ENCODE measurements at regions not wholly inside any gene's neighbourhood (a gene's known extent, or its start where the extent isn't known, plus 50 kb on each side); places are given as distances from the start of the nearest gene placed in this dataset.

GRCh38 chr11:92057849-92058442 is 166.7 kb upstream of the FAT3 start:
- DNase-seq: no peak
- no peaks in the 10 kb centered on the region for H3K9me3 ChIP-seq
- no peak for TF ChIP-seq CTCF (IDR thresholded peaks at IDR 0.05)

GRCh38 chr11:92053216-92053615 is 171.4 kb upstream of the FAT3 start:
- H3K9me3 ChIP-seq: no peaks in the 10 kb centered on the region
- H3K9ac ChIP-seq (ENCODE audit: low read depth in 2 of 2, low read length in 2 of 2): no peak overlapping the region
- intact Hi-C loops (cut with DNase I): no loop called here
- no peak overlapping the region for H3K27ac ChIP-seq
- no peaks in the 10 kb centered on the region for H3K4me1 ChIP-seq
- no peaks in the 10 kb centered on the region for H3K36me3 ChIP-seq
- no peak for TF ChIP-seq CTCF (IDR thresholded peaks at IDR 0.05)
- DNase-seq: no peak
- no peaks in the 10 kb centered on the region for H3K27me3 ChIP-seq
- H3K4me3 ChIP-seq: no peak overlapping the region

More at GRCh38 chr11:92057849-92058442, 166.7 kb upstream of the FAT3 start:
- Histone ChIP-seq H3K27me3 (no peaks in the 10 kb centered on the region), H3K27ac (no peak overlapping the region), H3K4me1 (no peaks in the 10 kb centered on the region), H3K9ac (ENCODE audit: low read depth in 2 of 2, low read length in 2 of 2) (no peak overlapping the region), H3K4me3 (no peak overlapping the region), H3K36me3 (no peaks in the 10 kb centered on the region)
- intact Hi-C loops (cut with DNase I): no loop called here

GRCh38 chr11:92050305-92050704 is 174.3 kb upstream of the FAT3 start:
- H3K4me1 ChIP-seq: no peaks in the 10 kb centered on the region
- H3K9me3 ChIP-seq: no peaks in the 10 kb centered on the region
- H3K27me3 ChIP-seq: no peaks in the 10 kb centered on the region
- no peak for DNase-seq
- no peak for TF ChIP-seq CTCF (IDR thresholded peaks at IDR 0.05)
- intact Hi-C loops (cut with DNase I): no loop called here
- no peak overlapping the region for H3K4me3 ChIP-seq
- H3K9ac ChIP-seq (ENCODE audit: low read depth in 2 of 2, low read length in 2 of 2): no peak overlapping the region
- H3K27ac ChIP-seq: no peak overlapping the region
- no peaks in the 10 kb centered on the region for H3K36me3 ChIP-seq

GRCh38 chr11:92048415-92048814 is 176.2 kb upstream of the FAT3 start:
- Histone ChIP-seq H3K27ac (no peak overlapping the region), H3K4me1 (no peaks in the 10 kb centered on the region), H3K4me3 (no peak overlapping the region), H3K27me3 (no peaks in the 10 kb centered on the region), H3K36me3 (no peaks in the 10 kb centered on the region), H3K9ac (ENCODE audit: low read depth in 2 of 2, low read length in 2 of 2) (no peak overlapping the region), H3K9me3 (no peaks in the 10 kb centered on the region)
- DNase-seq: no peak
- no peak for TF ChIP-seq CTCF (IDR thresholded peaks at IDR 0.05)
- intact Hi-C loops (cut with DNase I): no loop called here

- no peak overlapping the region for H3K9ac ChIP-seq (ENCODE audit: low read depth in 2 of 2, low read length in 2 of 2)
- TF ChIP-seq CTCF (IDR thresholded peaks at IDR 0.05): no peak
Observed at GRCh38 chr11:92046103-92046502, 178.5 kb upstream of the FAT3 start.

More at GRCh38 chr11:92046103-92046502, 178.5 kb upstream of the FAT3 start:
- DNase-seq: no peak
- no peak overlapping the region for H3K4me3 ChIP-seq
- H3K36me3 ChIP-seq: no peaks in the 10 kb centered on the region
- intact Hi-C loops (cut with DNase I): no loop called here
- H3K27ac ChIP-seq: no peak overlapping the region
- no peaks in the 10 kb centered on the region for H3K27me3 ChIP-seq
- no peaks in the 10 kb centered on the region for H3K9me3 ChIP-seq
- no peaks in the 10 kb centered on the region for H3K4me1 ChIP-seq
